DND-41 (cell line): ENCODE measurements at regions not wholly inside any gene's neighbourhood (a gene's known extent, or its start where the extent isn't known, plus 50 kb on each side); places are given as distances from the start of the nearest gene placed in this dataset.

ENCODE experiments used
- ATAC-seq: fragments of 200-7000 bp; cut with Tn5 transposase; 3 replicates; pipeline ENCODE4 v1.9.1; 2021; ENCODE audit warnings: low read depth; ENCODE audit not compliant: insufficient read depth
- DNase-seq: peaks from one replicate; pipeline ENCODE4 v3.0.0-alpha.2; 2020
- H2AFZ ChIP-seq: 2 replicates; pipeline ENCODE4 v1.6.0; 2012; ENCODE audit warnings: low read depth, low read length
- H3K27ac ChIP-seq: 2 replicates; pipeline ENCODE4 v1.5.1; 2012; ENCODE audit warnings: low read length, inconsistent platforms
- H3K27me3 ChIP-seq: fragments of 200-600 bp; sonication (generic); 2 replicates; pipeline ENCODE4 v1.6.0; 2012; ENCODE audit warnings: low read length, mild to moderate bottlenecking, inconsistent platforms; ENCODE audit not compliant: insufficient read depth, poor library complexity
- H3K36me3 ChIP-seq: 2 replicates; pipeline ENCODE4 v1.5.1; 2012; ENCODE audit warnings: low read length, inconsistent platforms; ENCODE audit not compliant: insufficient read depth
- H3K4me1 ChIP-seq: 2 replicates; pipeline ENCODE4 v1.5.1; 2012; ENCODE audit warnings: mild to moderate bottlenecking, low read length; ENCODE audit not compliant: insufficient read depth
- H3K4me2 ChIP-seq: 2 replicates; pipeline ENCODE4 v1.6.0; 2012; ENCODE audit warnings: mild to moderate bottlenecking, moderate library complexity, low read length, inconsistent platforms; ENCODE audit not compliant: insufficient read depth
- H3K4me3 ChIP-seq, 2 experiments: fragments of 200-600 bp in 1 of 2; shearing (Covaris generic) in 1 of 2; 2 replicates each; pipeline ENCODE4 v1.5.1; 2012 to 2016; ENCODE audit warnings: inconsistent platforms in 2 of 2, low read length in 2 of 2, mild to moderate bottlenecking in 2 of 2, low read depth in 1 of 2, moderate library complexity in 1 of 2
- H3K79me2 ChIP-seq: 2 replicates; pipeline ENCODE4 v1.6.0; 2012; ENCODE audit warnings: low read length, inconsistent platforms; ENCODE audit not compliant: insufficient read depth
- H3K9ac ChIP-seq: 2 replicates; pipeline ENCODE4 v1.6.0; 2012; ENCODE audit warnings: low read depth, mild to moderate bottlenecking, inconsistent platforms, low read length, moderate library complexity
- H3K9me3 ChIP-seq: 2 replicates; pipeline ENCODE4 v1.5.1; 2012; ENCODE audit warnings: low read length, moderate library complexity, mild to moderate bottlenecking, inconsistent platforms; ENCODE audit not compliant: insufficient read depth, severe bottlenecking
- H4K20me1 ChIP-seq: 2 replicates; pipeline ENCODE4 v1.6.0; 2012; ENCODE audit warnings: low read length; ENCODE audit not compliant: insufficient read depth
- CTCF ChIP-seq: IDR thresholded peaks from 2 replicates; pipeline ENCODE4 v1.5.1; 2012; ENCODE audit warnings: borderline replicate concordance, low read length, moderate library complexity, mild to moderate bottlenecking; ENCODE audit not compliant: poor library complexity, severe bottlenecking; ENCODE audit errors: extremely low read depth
- EZH2 ChIP-seq: IDR thresholded peaks from 3 replicates; pipeline ENCODE4 v1.6.1; 2012; ENCODE audit warnings: borderline replicate concordance, low read depth, mild to moderate bottlenecking, moderate library complexity, low read length, inconsistent platforms; ENCODE audit not compliant: severe bottlenecking

DNA sequence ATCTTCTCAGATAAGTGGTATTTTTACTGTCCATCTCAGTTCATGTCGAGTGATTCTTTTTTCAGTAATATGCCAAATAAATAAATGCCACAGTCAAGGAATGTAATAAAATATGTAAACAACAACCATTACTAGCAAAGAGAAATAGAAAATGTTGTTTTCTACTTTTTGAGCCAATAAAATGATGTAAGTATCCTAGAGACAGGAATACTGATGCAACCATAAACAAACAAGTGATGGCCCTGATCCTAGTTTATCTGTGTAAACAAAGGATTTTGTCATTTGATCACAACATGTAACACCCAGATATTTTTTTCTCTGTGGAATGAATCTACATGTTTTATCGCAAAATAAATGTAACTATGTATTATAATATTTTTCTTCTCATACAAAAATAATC, 1852.8 kb downstream of the EFNA5 start:
- Histone ChIP-seq H3K36me3 (no peaks in the 10 kb centered on the region), H3K4me2 (no peak overlapping the region), H4K20me1 (no peaks in the 10 kb centered on the region), H3K4me3 (no peak overlapping the region), H3K4me1 (no peaks in the 10 kb centered on the region), H2AFZ (no peak overlapping the region), H3K27ac (no peak overlapping the region), H3K9ac (no peak overlapping the region), H3K27me3 (no peaks in the 10 kb centered on the region), H3K9me3 (no peaks in the 10 kb centered on the region), H3K79me2 (no peaks in the 10 kb centered on the region)
- TF ChIP-seq CTCF, result no peak
- DNase-seq, result no peak
- ATAC-seq, result no peak

DNA sequence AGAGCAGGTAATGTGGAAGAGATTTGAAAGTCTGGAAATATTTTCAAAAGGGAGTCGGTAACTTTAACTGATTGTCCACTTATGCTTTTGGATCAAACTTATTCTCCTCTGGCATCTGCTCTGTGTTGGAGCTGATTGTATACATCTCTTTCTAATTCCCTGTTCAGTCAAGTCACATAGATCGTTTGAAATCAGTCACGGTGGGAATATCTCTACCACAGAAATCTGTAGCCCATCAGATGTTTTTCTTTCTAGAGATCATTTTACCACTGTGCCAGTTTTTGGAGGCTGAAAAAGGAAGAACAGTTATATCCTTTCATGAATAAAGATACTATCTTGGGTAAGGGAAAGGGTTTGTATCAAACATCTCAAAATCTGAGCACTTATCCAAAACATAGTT, 1853.3 kb downstream of the EFNA5 start:
- Histone ChIP-seq H3K4me2 (no peak overlapping the region), H4K20me1 (no peaks in the 10 kb centered on the region), H3K4me1 (no peaks in the 10 kb centered on the region), H3K27ac (no peak overlapping the region), H3K36me3 (no peaks in the 10 kb centered on the region), H2AFZ (no peak overlapping the region), H3K79me2 (no peaks in the 10 kb centered on the region), H3K9ac (no peak overlapping the region), H3K27me3 (no peaks in the 10 kb centered on the region), H3K9me3 (no peaks in the 10 kb centered on the region), H3K4me3 (no peak overlapping the region)
- ATAC-seq, result no peak
- no peak for DNase-seq
- no peak for TF ChIP-seq EZH2

DNA sequence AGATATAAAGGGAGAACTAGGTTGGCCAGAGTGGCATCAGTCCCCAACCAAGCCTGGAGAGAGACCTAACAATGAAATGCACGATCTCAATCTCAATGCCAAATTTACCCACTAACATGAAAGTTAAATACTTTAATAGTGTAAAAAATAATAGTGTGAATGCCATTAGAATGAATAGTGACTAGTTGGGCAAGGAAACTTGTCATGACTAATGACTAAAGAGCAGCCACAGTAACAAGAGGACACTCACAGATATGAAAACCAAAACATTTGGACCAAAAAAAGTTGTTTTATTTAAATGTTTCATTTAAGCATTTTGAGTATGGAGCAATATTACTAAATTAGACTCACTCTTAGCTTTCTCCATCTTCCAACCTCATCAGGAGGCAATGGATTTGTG, 1853.8 kb downstream of the EFNA5 start:
- Histone ChIP-seq H3K9ac (no peak overlapping the region), H2AFZ (no peak overlapping the region)

DNA sequence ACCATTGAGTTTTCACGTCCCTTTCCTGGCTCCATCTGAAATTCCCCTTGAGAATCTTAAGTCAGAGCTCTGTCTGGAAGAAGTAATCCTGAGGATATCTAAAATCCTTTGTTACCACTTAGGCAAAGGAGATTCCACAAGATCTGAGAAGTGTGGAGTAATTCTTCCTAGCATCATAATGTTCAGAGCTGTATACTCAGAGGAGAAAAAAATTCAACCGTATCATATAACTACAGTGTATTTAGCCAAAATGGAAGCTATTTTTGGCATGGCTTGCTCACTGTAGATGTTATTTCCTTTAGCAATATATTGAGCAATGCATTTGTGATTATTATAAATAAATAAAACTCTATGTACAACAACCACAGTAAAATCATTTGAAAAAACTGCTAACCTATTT, 1858.4 kb downstream of the EFNA5 start:
- no peak overlapping the region for H3K27ac ChIP-seq
- no peak for ATAC-seq
- H3K9me3 ChIP-seq, result no peaks in the 10 kb centered on the region
- DNase-seq, result no peak
- H3K36me3 ChIP-seq, result no peaks in the 10 kb centered on the region
- H3K79me2 ChIP-seq, result no peaks in the 10 kb centered on the region
- H3K27me3 ChIP-seq, result no peaks in the 10 kb centered on the region
- no peak overlapping the region for H3K4me3 ChIP-seq
- no peak overlapping the region for H2AFZ ChIP-seq
- no peak overlapping the region for H3K9ac ChIP-seq
- H4K20me1 ChIP-seq, result no peaks in the 10 kb centered on the region
- TF ChIP-seq CTCF, result no peak
- no peaks in the 10 kb centered on the region for H3K4me1 ChIP-seq
- H3K4me2 ChIP-seq, result no peak overlapping the region

More for the DNA sequence above, 1853.8 kb downstream of the EFNA5 start:
- Histone ChIP-seq H3K79me2 (no peaks in the 10 kb centered on the region), H3K4me3 (no peak overlapping the region), H3K27me3 (no peaks in the 10 kb centered on the region), H3K9me3 (no peaks in the 10 kb centered on the region), H4K20me1 (no peaks in the 10 kb centered on the region), H3K4me2 (no peak overlapping the region), H3K27ac (no peak overlapping the region), H3K36me3 (no peaks in the 10 kb centered on the region), H3K4me1 (no peaks in the 10 kb centered on the region)
- ATAC-seq (no peak), DNase-seq (no peak)
- no peak for TF ChIP-seq CTCF
- TF ChIP-seq EZH2, result no peak
